ENCODE measurements at regions not wholly inside any gene's neighbourhood (a gene's known extent, or its start where the extent isn't known, plus 50 kb on each side); places are given as distances from the start of the nearest gene placed in this dataset.
A peak's percentile ranks its signal among the peaks of the same experiment; 100 is the strongest.

- TF ChIP-seq, protein P1, sequence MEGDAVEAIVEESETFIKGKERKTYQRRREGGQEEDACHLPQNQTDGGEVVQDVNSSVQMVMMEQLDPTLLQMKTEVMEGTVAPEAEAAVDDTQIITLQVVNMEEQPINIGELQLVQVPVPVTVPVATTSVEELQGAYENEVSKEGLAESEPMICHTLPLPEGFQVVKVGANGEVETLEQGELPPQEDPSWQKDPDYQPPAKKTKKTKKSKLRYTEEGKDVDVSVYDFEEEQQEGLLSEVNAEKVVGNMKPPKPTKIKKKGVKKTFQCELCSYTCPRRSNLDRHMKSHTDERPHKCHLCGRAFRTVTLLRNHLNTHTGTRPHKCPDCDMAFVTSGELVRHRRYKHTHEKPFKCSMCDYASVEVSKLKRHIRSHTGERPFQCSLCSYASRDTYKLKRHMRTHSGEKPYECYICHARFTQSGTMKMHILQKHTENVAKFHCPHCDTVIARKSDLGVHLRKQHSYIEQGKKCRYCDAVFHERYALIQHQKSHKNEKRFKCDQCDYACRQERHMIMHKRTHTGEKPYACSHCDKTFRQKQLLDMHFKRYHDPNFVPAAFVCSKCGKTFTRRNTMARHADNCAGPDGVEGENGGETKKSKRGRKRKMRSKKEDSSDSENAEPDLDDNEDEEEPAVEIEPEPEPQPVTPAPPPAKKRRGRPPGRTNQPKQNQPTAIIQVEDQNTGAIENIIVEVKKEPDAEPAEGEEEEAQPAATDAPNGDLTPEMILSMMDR (IDR thresholded peaks at IDR 0.05; ENCODE audit: insufficient read depth, low read length, severe bottlenecking) = no peak
- FAIRE-seq (no peak), DNase-seq (ENCODE audit: low read depth) (no peak)
- Histone ChIP-seq H3K36me3 (ENCODE audit: control insufficient read depth, insufficient read depth, low read length) (no peaks in the 10 kb centered on the region), H3K4me3 (ENCODE audit: low read depth, low read length) (no peak overlapping the region), H3K27me3 (ENCODE audit: control insufficient read depth, insufficient read depth, low read length) (no peaks in the 10 kb centered on the region)
Measured at GRCh38 chr17:15112846-15113617, 152.1 kb downstream of the PMP22 start.

DNA sequence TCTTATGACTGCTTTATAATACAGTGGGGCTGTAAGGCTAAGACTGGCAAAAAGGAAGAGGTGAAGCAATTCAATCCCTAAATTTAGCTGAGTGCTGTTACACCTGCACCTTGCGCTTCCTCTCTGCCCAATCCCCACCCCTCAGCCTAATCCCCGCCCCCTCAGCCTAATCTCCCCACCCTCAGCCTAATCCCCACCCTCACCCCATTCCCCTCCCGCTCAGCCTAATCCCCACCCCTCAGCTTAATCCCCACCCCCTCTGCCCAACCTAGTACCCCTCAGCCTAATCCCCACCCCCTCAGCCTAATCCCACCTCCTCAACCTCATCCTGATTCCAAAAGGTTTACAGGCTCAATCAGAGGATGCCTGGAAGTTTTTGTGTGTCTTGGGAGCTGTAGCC lies 155.5 kb downstream of the PMP22 start:
- Histone ChIP-seq H3K27me3 (ENCODE audit: control insufficient read depth, insufficient read depth, low read length) (no peaks in the 10 kb centered on the region), H3K4me3 (ENCODE audit: low read depth, low read length) (no peak overlapping the region)
- FAIRE-seq = no peak

GRCh38 chr17:15108992-15109391 lies 156.1 kb downstream of the PMP22 start:
- TF ChIP-seq, protein P1 (IDR thresholded peaks at IDR 0.05; ENCODE audit: insufficient read depth, low read length, severe bottlenecking) = no peak
- no peak for FAIRE-seq
- H3K4me3 ChIP-seq (ENCODE audit: low read depth, low read length) = no peak overlapping the region
- no peak for DNase-seq (ENCODE audit: low read depth)
- no peaks in the 10 kb centered on the region for H3K27me3 ChIP-seq (ENCODE audit: control insufficient read depth, insufficient read depth, low read length)
- H3K36me3 ChIP-seq (ENCODE audit: control insufficient read depth, insufficient read depth, low read length) = no peaks in the 10 kb centered on the region

More for the DNA sequence above, 155.5 kb downstream of the PMP22 start:
- H3K36me3 ChIP-seq (ENCODE audit: control insufficient read depth, insufficient read depth, low read length) = no peaks in the 10 kb centered on the region
- no peak for DNase-seq (ENCODE audit: low read depth)
- TF ChIP-seq, protein P1 (IDR thresholded peaks at IDR 0.05; ENCODE audit: insufficient read depth, low read length, severe bottlenecking) = no peak

- FAIRE-seq (no peak), DNase-seq (ENCODE audit: low read depth) (peak; percentile 85)
- TF ChIP-seq, protein P1 (IDR thresholded peaks at IDR 0.05; ENCODE audit: insufficient read depth, low read length, severe bottlenecking) = no peak
- no peaks in the 10 kb centered on the region for H3K27me3 ChIP-seq (ENCODE audit: control insufficient read depth, insufficient read depth, low read length)
- no peaks in the 10 kb centered on the region for H3K36me3 ChIP-seq (ENCODE audit: control insufficient read depth, insufficient read depth, low read length)
- no peak overlapping the region for H3K4me3 ChIP-seq (ENCODE audit: low read depth, low read length)
Measured at GRCh38 chr17:15106540-15106939, 158.6 kb downstream of the PMP22 start.

- TF ChIP-seq, protein P1 (IDR thresholded peaks at IDR 0.05; ENCODE audit: insufficient read depth, low read length, severe bottlenecking) = no peak
- H3K36me3 ChIP-seq (ENCODE audit: control insufficient read depth, insufficient read depth, low read length) = no peaks in the 10 kb centered on the region
- H3K4me3 ChIP-seq (ENCODE audit: low read depth, low read length) = no peak overlapping the region
- no peak for FAIRE-seq
- no peak for DNase-seq (ENCODE audit: low read depth)
- H3K27me3 ChIP-seq (ENCODE audit: control insufficient read depth, insufficient read depth, low read length) = no peaks in the 10 kb centered on the region
Measured at GRCh38 chr17:15103785-15104184, 161.3 kb downstream of the PMP22 start.

DNA sequence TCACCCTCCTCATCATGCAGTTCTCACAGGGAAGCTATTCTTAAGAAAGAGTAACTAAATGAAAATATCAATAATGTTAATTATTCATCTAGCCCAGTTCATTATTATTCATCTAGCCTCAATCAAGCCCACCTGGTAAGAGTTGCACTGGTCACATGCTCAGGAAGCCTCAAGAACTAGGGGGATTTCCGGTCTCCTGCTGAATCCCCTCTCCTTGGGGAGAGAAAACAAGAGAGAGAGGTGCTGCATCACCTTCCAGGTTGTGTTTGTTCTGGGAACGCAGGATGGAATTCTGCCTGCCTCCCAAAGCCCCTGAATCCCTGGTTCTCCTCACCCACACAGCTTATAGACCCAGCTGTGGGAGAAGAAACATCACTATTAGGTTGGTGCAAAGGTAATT lies 164.0 kb downstream of the PMP22 start:
- TF ChIP-seq, protein P1 (IDR thresholded peaks at IDR 0.05; ENCODE audit: insufficient read depth, low read length, severe bottlenecking) = no peak
- Histone ChIP-seq H3K27me3 (ENCODE audit: control insufficient read depth, insufficient read depth, low read length) (peaks cover 2% of the 10 kb centered on the region), H3K4me3 (ENCODE audit: low read depth, low read length) (no peak overlapping the region), H3K36me3 (ENCODE audit: control insufficient read depth, insufficient read depth, low read length) (no peaks in the 10 kb centered on the region)
- no peak for DNase-seq (ENCODE audit: low read depth)
- no peak for FAIRE-seq

Data from bronchial epithelial cell (primary cell).